A549 (cell line): ENCODE measurements at regions not wholly inside any gene's neighbourhood (a gene's known extent, or its start where the extent isn't known, plus 50 kb on each side); places are given as distances from the start of the nearest gene placed in this dataset.

ENCODE experiments used
- ATAC-seq, 2 experiments: fragments of 200-7000 bp in 1 of 2; fragments of >200 bp in 1 of 2; cut with Nextera tagmentation in 1 of 2; cut with Tn5 transposase in 1 of 2; 3 replicates each; pipeline versions ENCODE4 v1.8.0 to v1.9.1; 2018 to 2020; ENCODE audit warnings: mild to moderate bottlenecking in 1 of 2, moderate library complexity in 1 of 2
- CTCF ChIA-PET: fragments of 300-600 bp; sonication (Branson Sonifier 250); formaldehyde crosslinking; extraction: SDS; loops from one replicate; lab custom pipeline; 2021; ENCODE audit warnings: antibody characterized with exemption, inconsistent platforms; lab: Yijun Ruan, JAX
- POLR2A ChIA-PET: fragments of 350-600 bp; formaldehyde crosslinking; extraction: SDS; loops from one replicate; lab custom pipeline; 2021; ENCODE audit warnings: antibody characterized with exemption, inconsistent platforms; lab: Yijun Ruan, JAX
- DNase-seq, 2 experiments: peaks; one replicate each; pipeline versions ENCODE4 v3.0.0 to v3.0.0-alpha.2; 2011 to 2016; ENCODE audit warnings: low read depth in 1 of 2, low spot score in 1 of 2
- FAIRE-seq: peaks from 2 replicates; lab custom pipeline; 2011; peaks lifted over from hg19 to GRCh38; lab: Jason Lieb, UNC
- H3K27ac ChIP-seq, 2 experiments: fragments of >200 bp; sonication (Bioruptor Twin); formaldehyde crosslinking; 3 replicates each; pipeline ENCODE4 v1.5.1; 2016 to 2017
- H3K4me1 ChIP-seq: fragments of >200 bp; sonication (Bioruptor Twin); formaldehyde crosslinking; 3 replicates; pipeline ENCODE4 v1.6.1; 2016
- H3K4me2 ChIP-seq: fragments of >200 bp; sonication (Bioruptor Twin); formaldehyde crosslinking; 3 replicates; pipeline ENCODE4 v1.6.1; 2016
- H3K4me3 ChIP-seq: fragments of >200 bp; sonication (Bioruptor Twin); formaldehyde crosslinking; 3 replicates; pipeline ENCODE4 v1.5.1; 2016
- H3K9me3 ChIP-seq: fragments of >200 bp; sonication (Bioruptor Twin); formaldehyde crosslinking; 3 replicates; pipeline ENCODE4 v1.6.1; 2016
- BCL3 ChIP-seq: fragments of >200 bp; sonication (Bioruptor Twin); formaldehyde crosslinking; IDR thresholded peaks from 3 replicates; pipeline ENCODE4 v1.6.1; 2016
- CBX8 ChIP-seq: fragments of 200-600 bp; sonication (generic); IDR thresholded peaks from 2 replicates; pipeline ENCODE4 v1.6.1; 2016
- CEBPB ChIP-seq, 2 experiments: fragments of >200 bp in 1 of 2; sonication (Bioruptor Twin) in 1 of 2; formaldehyde crosslinking in 1 of 2; IDR thresholded peaks; 2 replicates each; pipeline ENCODE4 v1.6.1; 2012 to 2016
- EHF ChIP-seq: fragments of 250-450 bp; sonication (Bioruptor Pico); IDR thresholded peaks from 2 replicates; pipeline ENCODE4 v1.5.0; 2020; ENCODE audit warnings: mild to moderate bottlenecking
- EP300 ChIP-seq, 2 experiments: fragments of >200 bp; sonication (Bioruptor Twin); formaldehyde crosslinking; IDR thresholded peaks; 2 replicates in 1 of 2; 3 replicates in 1 of 2; pipeline ENCODE4 v1.6.1; 2016 to 2017
- ESRRA ChIP-seq: fragments of 150-350 bp; IDR thresholded peaks from 2 replicates; pipeline ENCODE4 v1.6.1; 2014; ENCODE audit warnings: mild to moderate bottlenecking, low read length, borderline replicate concordance
- FOSL2 ChIP-seq, 2 experiments: fragments of 450-650 bp in 1 of 2; fragments of >200 bp in 1 of 2; sonication (Bioruptor Twin) in 1 of 2; formaldehyde crosslinking; IDR thresholded peaks; 2 replicates each; pipeline versions ENCODE4 v1.5.0 to v1.6.1; 2016 to 2020; ENCODE audit warnings: mild to moderate bottlenecking in 1 of 2, moderate library complexity in 1 of 2
- FOXS1 ChIP-seq: fragments of 250-450 bp; sonication (Bioruptor Pico); IDR thresholded peaks from 2 replicates; pipeline ENCODE4 v1.5.0; 2020; ENCODE audit warnings: mild to moderate bottlenecking, moderate library complexity
- GATA3 ChIP-seq: IDR thresholded peaks from 2 replicates; pipeline ENCODE4 v1.6.1; 2012; ENCODE audit warnings: borderline replicate concordance
- HDAC2 ChIP-seq: fragments of 200-600 bp; sonication (generic); IDR thresholded peaks from 2 replicates; pipeline ENCODE4 v1.6.1; 2016
- HOXA7 ChIP-seq: fragments of 250-450 bp; sonication (Bioruptor Pico); IDR thresholded peaks from 2 replicates; pipeline ENCODE4 v1.5.0; 2020; ENCODE audit warnings: mild to moderate bottlenecking, moderate library complexity
- HOXB13 ChIP-seq: fragments of 250-450 bp; sonication (Bioruptor Pico); IDR thresholded peaks from 2 replicates; pipeline ENCODE4 v1.5.0; 2020; ENCODE audit warnings: low read depth, mild to moderate bottlenecking, moderate library complexity
- JUN ChIP-seq, 2 experiments: fragments of >200 bp; sonication (Bioruptor Twin); formaldehyde crosslinking; IDR thresholded peaks; 2 replicates in 1 of 2; 3 replicates in 1 of 2; pipeline ENCODE4 v1.6.1; 2016 to 2017
- JUNB ChIP-seq: fragments of >200 bp; sonication (Bioruptor Twin); formaldehyde crosslinking; IDR thresholded peaks from 2 replicates; pipeline ENCODE4 v1.6.1; 2016
- KDM5A ChIP-seq: fragments of 200-600 bp; sonication (generic); IDR thresholded peaks from 2 replicates; pipeline ENCODE4 v1.6.1; 2016; ENCODE audit warnings: antibody characterized with exemption, mild to moderate bottlenecking
- MAFK ChIP-seq: fragments of 450-650 bp; IDR thresholded peaks from 2 replicates; pipeline ENCODE4 v1.6.1; 2014; ENCODE audit not compliant: partially characterized antibody
- MYC ChIP-seq: IDR thresholded peaks from 2 replicates; pipeline ENCODE4 v1.6.1; 2012; ENCODE audit warnings: mild to moderate bottlenecking, inconsistent platforms, low read length, improper control_type of control experiment, borderline replicate concordance
- NFE2L2 ChIP-seq: fragments of 150-350 bp; conservative IDR thresholded peaks from 2 replicates; pipeline ENCODE4 v1.6.1; 2014; ENCODE audit warnings: low read length
- NR3C1 ChIP-seq: fragments of >200 bp; sonication (Bioruptor Twin); formaldehyde crosslinking; IDR thresholded peaks from 3 replicates; pipeline ENCODE4 v1.6.1; 2017
- PBX3 ChIP-seq: IDR thresholded peaks from 2 replicates; pipeline ENCODE4 v1.6.1; 2012
- PHF8 ChIP-seq: fragments of 200-600 bp; sonication (generic); IDR thresholded peaks from 2 replicates; pipeline ENCODE4 v1.6.1; 2016; ENCODE audit warnings: low read depth, mild to moderate bottlenecking, antibody characterized with exemption, moderate library complexity, borderline replicate concordance
- POLR2AphosphoS2 ChIP-seq: conservative IDR thresholded peaks from 2 replicates; pipeline ENCODE4 v1.6.1; 2012; ENCODE audit warnings: low read length, improper control_type of control experiment, inconsistent platforms
- RARB ChIP-seq: fragments of 250-450 bp; sonication (Bioruptor Pico); IDR thresholded peaks from 2 replicates; pipeline ENCODE4 v1.8.0; 2021; ENCODE audit warnings: mild to moderate bottlenecking, moderate library complexity
- RCOR1 ChIP-seq: fragments of 150-350 bp; IDR thresholded peaks from 2 replicates; pipeline ENCODE4 v1.6.1; 2014; ENCODE audit warnings: antibody characterized with exemption, low read length, low read depth
- RNF2 ChIP-seq: fragments of 200-600 bp; sonication (generic); IDR thresholded peaks from 2 replicates; pipeline ENCODE4 v1.6.1; 2016; ENCODE audit warnings: low read depth, mild to moderate bottlenecking, antibody characterized with exemption, moderate library complexity, borderline replicate concordance
- SREBF2 ChIP-seq: fragments of 450-650 bp; IDR thresholded peaks from 2 replicates; pipeline ENCODE4 v1.6.1; 2014; ENCODE audit warnings: mild to moderate bottlenecking, moderate library complexity
- ZFP36 ChIP-seq: fragments of 450-650 bp; IDR thresholded peaks from 2 replicates; pipeline ENCODE4 v1.6.1; 2014; ENCODE audit warnings: borderline replicate concordance; ENCODE audit not compliant: partially characterized antibody
- ZSCAN20 ChIP-seq: fragments of 250-450 bp; sonication (Bioruptor Pico); IDR thresholded peaks from 2 replicates; pipeline ENCODE4 v1.8.0; 2022; ENCODE audit warnings: mild to moderate bottlenecking, moderate library complexity
- WGBS: methylation state at CpG from one replicate; pipeline ENCODE4 v1.1.6; 2017; ENCODE audit errors: missing lambda C conversion rate; 5-methylcytosine and 5-hydroxymethylcytosine counted together
- TF ChIP-seq, protein P1 (sequence below): fragments of 250-450 bp; sonication (Bioruptor Pico); IDR thresholded peaks from 2 replicates; pipeline ENCODE4 v1.5.0; 2020; ENCODE audit warnings: low read depth, mild to moderate bottlenecking, moderate library complexity
- TF ChIP-seq, protein P2 (sequence below): fragments of 150-350 bp; IDR thresholded peaks from 2 replicates; pipeline ENCODE4 v1.6.1; 2014; ENCODE audit warnings: low read depth, mild to moderate bottlenecking, low read length
- TF ChIP-seq, protein P3 (sequence below): fragments of >200 bp; sonication (Bioruptor Twin); formaldehyde crosslinking; IDR thresholded peaks from 2 replicates; pipeline ENCODE4 v1.6.1; 2016

DNA sequence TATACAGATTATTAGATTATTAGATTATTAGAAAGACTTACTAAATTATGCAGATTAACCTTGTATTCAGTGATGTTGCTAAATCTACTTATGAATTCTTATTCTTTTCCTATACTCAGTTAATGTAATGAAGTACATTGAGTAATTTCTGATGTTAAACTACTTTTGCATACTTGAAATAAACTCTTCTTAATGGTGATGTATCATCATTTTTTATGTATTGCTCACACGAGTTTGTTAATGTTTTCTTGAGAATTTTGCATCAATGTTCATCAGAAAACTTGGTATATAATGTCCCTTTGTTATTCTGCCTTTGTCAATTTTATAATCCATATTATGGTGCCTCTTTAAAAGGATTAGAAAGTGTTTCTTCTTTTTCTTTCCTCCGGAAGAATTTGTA lies 163.2 kb upstream of the COL8A1 start:
- no peak overlapping the region for H3K4me3 ChIP-seq
- no peak overlapping the region for H3K27ac ChIP-seq
- no peak for ATAC-seq
- DNase-seq = no peak
- no peak for TF ChIP-seq PBX3
- CTCF ChIA-PET = no interaction called here
- POLR2A ChIA-PET = no interaction called here
- H3K4me1 ChIP-seq = no peaks in the 10 kb centered on the region
- WGBS = 33% methylated on average over 2 of the region's 2 CpGs
- peak; percentile 18 for FAIRE-seq
- H3K4me2 ChIP-seq = no peak overlapping the region
- no peaks in the 10 kb centered on the region for H3K9me3 ChIP-seq

DNA sequence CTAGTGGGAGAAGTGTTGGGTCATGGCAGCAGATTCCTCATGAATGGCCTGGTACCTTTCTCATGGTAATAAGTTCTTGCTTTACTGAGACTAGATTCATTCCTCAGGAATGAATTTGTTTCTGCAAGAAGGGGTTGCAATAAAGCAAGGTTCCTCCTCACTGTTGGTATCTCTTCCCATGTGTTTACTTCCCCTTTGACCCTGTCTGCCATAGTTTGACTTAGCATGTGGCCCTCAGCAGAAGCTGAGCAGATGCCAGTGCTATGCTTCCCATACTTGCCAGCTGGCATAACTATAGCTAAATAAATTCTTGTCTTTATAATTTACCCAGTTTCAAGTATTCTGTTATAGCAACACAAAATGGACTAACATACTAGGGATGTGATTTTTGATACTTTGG lies 163.6 kb upstream of the COL8A1 start:
- Histone ChIP-seq H3K27ac (no peak overlapping the region), H3K4me1 (no peaks in the 10 kb centered on the region), H3K4me3 (no peak overlapping the region), H3K9me3 (no peaks in the 10 kb centered on the region), H3K4me2 (no peak overlapping the region)
- ChIA-PET CTCF (no interaction called here), POLR2A (no interaction called here)
- no peak for TF ChIP-seq ZSCAN20 (CRISPR knock-in tag)
- TF ChIP-seq FOSL2 (IDR thresholded peaks at IDR 0.05) = no peak
- TF ChIP-seq FOSL2 (CRISPR knock-in tag; IDR thresholded peaks at IDR 0.05) = no peak
- no peak for TF ChIP-seq HOXA7 (CRISPR knock-in tag)
- no peak for TF ChIP-seq NFE2L2
- TF ChIP-seq, protein P1, sequence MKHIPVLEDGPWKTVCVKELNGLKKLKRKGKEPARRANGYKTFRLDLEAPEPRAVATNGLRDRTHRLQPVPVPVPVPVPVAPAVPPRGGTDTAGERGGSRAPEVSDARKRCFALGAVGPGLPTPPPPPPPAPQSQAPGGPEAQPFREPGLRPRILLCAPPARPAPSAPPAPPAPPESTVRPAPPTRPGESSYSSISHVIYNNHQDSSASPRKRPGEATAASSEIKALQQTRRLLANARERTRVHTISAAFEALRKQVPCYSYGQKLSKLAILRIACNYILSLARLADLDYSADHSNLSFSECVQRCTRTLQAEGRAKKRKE (CRISPR knock-in tag) = no peak
- TF ChIP-seq, protein P2, sequence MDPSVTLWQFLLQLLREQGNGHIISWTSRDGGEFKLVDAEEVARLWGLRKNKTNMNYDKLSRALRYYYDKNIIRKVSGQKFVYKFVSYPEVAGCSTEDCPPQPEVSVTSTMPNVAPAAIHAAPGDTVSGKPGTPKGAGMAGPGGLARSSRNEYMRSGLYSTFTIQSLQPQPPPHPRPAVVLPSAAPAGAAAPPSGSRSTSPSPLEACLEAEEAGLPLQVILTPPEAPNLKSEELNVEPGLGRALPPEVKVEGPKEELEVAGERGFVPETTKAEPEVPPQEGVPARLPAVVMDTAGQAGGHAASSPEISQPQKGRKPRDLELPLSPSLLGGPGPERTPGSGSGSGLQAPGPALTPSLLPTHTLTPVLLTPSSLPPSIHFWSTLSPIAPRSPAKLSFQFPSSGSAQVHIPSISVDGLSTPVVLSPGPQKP = no peak
- TF ChIP-seq CBX8 = no peak
- no peak for TF ChIP-seq FOXS1
- TF ChIP-seq RCOR1 = no peak
- no peak for TF ChIP-seq PHF8
- no peak for TF ChIP-seq RARB (CRISPR knock-in tag)
- no peak for TF ChIP-seq MYC
- TF ChIP-seq HOXB13 (CRISPR knock-in tag) = no peak
- no peak for TF ChIP-seq EP300 (IDR thresholded peaks at IDR 0.05)
- no peak for TF ChIP-seq BCL3
- TF ChIP-seq GATA3 = no peak
- no peak for DNase-seq
- ATAC-seq = no peak
- FAIRE-seq = no peak

DNA sequence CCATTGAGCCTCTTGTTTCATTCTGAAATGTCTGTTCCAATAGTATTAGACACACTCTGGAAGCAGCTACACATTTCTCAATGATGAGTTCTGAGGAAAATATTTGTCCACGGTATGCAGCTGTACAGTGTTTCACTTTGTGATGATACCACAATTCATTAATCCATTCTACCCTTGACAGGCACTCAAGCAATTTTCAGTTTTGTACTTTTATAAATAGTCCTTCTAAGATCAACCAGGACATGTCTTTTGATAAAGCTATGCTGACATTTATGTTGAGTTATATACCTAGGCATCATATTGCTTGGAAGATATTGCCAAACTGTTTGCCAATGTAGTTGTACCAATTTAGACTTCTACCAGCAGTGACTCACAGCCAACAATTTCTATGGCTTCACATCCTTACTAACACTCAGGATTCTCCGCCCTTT lies 165.1 kb upstream of the COL8A1 start:
- no peak overlapping the region for H3K27ac ChIP-seq
- FAIRE-seq = no peak
- H3K4me3 ChIP-seq = no peak overlapping the region
- no peak for TF ChIP-seq RCOR1
- no peak for TF ChIP-seq PHF8
- no peak for TF ChIP-seq FOXS1
- no peak for TF ChIP-seq MAFK
- TF ChIP-seq ESRRA = no peak
- no peak for TF ChIP-seq ZFP36
- no peak for TF ChIP-seq JUN (IDR thresholded peaks at IDR 0.05)
- TF ChIP-seq POLR2AphosphoS2 = no peak
- TF ChIP-seq EHF (CRISPR knock-in tag) = no peak
- TF ChIP-seq KDM5A = no peak
- no peak for TF ChIP-seq RNF2
- TF ChIP-seq JUNB = no peak
- TF ChIP-seq, protein P3, sequence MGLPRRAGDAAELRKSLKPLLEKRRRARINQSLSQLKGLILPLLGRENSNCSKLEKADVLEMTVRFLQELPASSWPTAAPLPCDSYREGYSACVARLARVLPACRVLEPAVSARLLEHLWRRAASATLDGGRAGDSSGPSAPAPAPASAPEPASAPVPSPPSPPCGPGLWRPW = no peak
- no peak for TF ChIP-seq FOSL2 (IDR thresholded peaks at IDR 0.05)
- no peak for TF ChIP-seq FOSL2 (CRISPR knock-in tag; IDR thresholded peaks at IDR 0.05)
- TF ChIP-seq NR3C1 = no peak
- no peak for TF ChIP-seq SREBF2
- no peak for TF ChIP-seq HDAC2
- no peak for TF ChIP-seq CEBPB (IDR thresholded peaks at IDR 0.05)
- CTCF ChIA-PET = interaction anchor here (0.6 to 1.5 kb wide), 2 partner anchors 25 to 26 kb away, joined by 3 read pairs; no protein-coding TSS in a partner anchor
- DNase-seq = no peak
- POLR2A ChIA-PET = no interaction called here
- 22% methylated on average over 2 of the region's 2 CpGs for WGBS
- H3K9me3 ChIP-seq = no peaks in the 10 kb centered on the region
- H3K4me1 ChIP-seq = no peaks in the 10 kb centered on the region
- ATAC-seq = no peak
- H3K4me2 ChIP-seq = no peak overlapping the region
